ENCODE measurements at regions not wholly inside any gene's neighbourhood (a gene's known extent, or its start where the extent isn't known, plus 50 kb on each side); places are given as distances from the start of the nearest gene placed in this dataset.

DNA sequence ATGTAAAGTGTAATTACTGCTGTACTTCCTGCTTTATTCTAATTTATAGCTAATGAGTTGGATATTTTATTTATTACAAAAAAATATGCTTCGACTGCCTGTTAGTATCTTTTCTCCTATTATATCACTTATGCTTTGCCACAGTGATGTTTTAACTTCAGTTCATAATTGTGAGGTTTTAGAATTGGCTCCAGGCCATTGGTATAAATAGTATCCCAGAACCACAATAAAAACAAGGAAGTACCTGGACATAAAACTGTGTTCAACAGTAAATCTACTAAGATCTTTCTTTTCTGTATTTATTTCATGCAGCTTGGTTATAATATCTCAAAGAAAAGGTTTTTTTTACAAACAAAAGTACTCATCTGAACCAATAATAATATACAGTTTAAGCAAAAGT is 354.3 kb upstream of the CDH9 start:
- no peaks in the 10 kb centered on the region for H3K27me3 ChIP-seq (ENCODE audit: control insufficient read depth, insufficient read depth, low read length)
- no peak for FAIRE-seq
- H3K27ac ChIP-seq (ENCODE audit: low read depth in 2 of 2, low read length in 2 of 2) = no peak overlapping the region
- H3K9ac ChIP-seq (ENCODE audit: low read length in 3 of 3) = no peak overlapping the region
- no peak for TF ChIP-seq CTCF (IDR thresholded peaks at IDR 0.05; ENCODE audit: borderline replicate concordance, extremely low read depth, insufficient read depth)
- no peaks in the 10 kb centered on the region for H3K9me3 ChIP-seq (ENCODE audit: control insufficient read depth in 2 of 3, insufficient read depth in 1 of 3, low read length in 3 of 3)
- H3K4me3 ChIP-seq (ENCODE audit: low read length in 3 of 3) = no peak overlapping the region
- intact Hi-C loops (cut with DNase I) = no loop called here
- no peak for DNase-seq
- no peaks in the 10 kb centered on the region for H3K36me3 ChIP-seq (ENCODE audit: control insufficient read depth in 2 of 3, insufficient read depth in 3 of 3, low read length in 3 of 3)
- no peaks in the 10 kb centered on the region for H3K4me1 ChIP-seq (ENCODE audit: control insufficient read depth in 2 of 3, insufficient read depth in 2 of 3, low read depth in 1 of 3, low read length in 3 of 3)

- Histone ChIP-seq H3K4me1 (ENCODE audit: control insufficient read depth in 2 of 3, insufficient read depth in 2 of 3, low read depth in 1 of 3, low read length in 3 of 3) (no peaks in the 10 kb centered on the region), H3K4me3 (ENCODE audit: low read length in 3 of 3) (no peak overlapping the region), H3K36me3 (ENCODE audit: control insufficient read depth in 2 of 3, insufficient read depth in 3 of 3, low read length in 3 of 3) (no peaks in the 10 kb centered on the region), H3K27me3 (ENCODE audit: control insufficient read depth, insufficient read depth, low read length) (no peaks in the 10 kb centered on the region), H3K9me3 (ENCODE audit: control insufficient read depth in 2 of 3, insufficient read depth in 1 of 3, low read length in 3 of 3) (no peaks in the 10 kb centered on the region), H3K27ac (ENCODE audit: low read depth in 2 of 2, low read length in 2 of 2) (no peak overlapping the region), H3K9ac (ENCODE audit: low read length in 3 of 3) (no peak overlapping the region)
- FAIRE-seq (no peak), DNase-seq (no peak)
- intact Hi-C loops (cut with DNase I) = no loop called here
- no peak for TF ChIP-seq CTCF (IDR thresholded peaks at IDR 0.05; ENCODE audit: borderline replicate concordance, extremely low read depth, insufficient read depth)
These were observed 351.3 kb upstream of the CDH9 start for GRCh38 chr5:27389696-27390095.

GRCh38 chr5:27388755-27389154 is 350.4 kb upstream of the CDH9 start:
- no peaks in the 10 kb centered on the region for H3K27me3 ChIP-seq (ENCODE audit: control insufficient read depth, insufficient read depth, low read length)
- no peak overlapping the region for H3K9ac ChIP-seq (ENCODE audit: low read length in 3 of 3)
- H3K27ac ChIP-seq (ENCODE audit: low read depth in 2 of 2, low read length in 2 of 2) = no peak overlapping the region
- peak; percentile 84 for FAIRE-seq
- no peaks in the 10 kb centered on the region for H3K4me1 ChIP-seq (ENCODE audit: control insufficient read depth in 2 of 3, insufficient read depth in 2 of 3, low read depth in 1 of 3, low read length in 3 of 3)
- no peaks in the 10 kb centered on the region for H3K36me3 ChIP-seq (ENCODE audit: control insufficient read depth in 2 of 3, insufficient read depth in 3 of 3, low read length in 3 of 3)
- H3K4me3 ChIP-seq (ENCODE audit: low read length in 3 of 3) = peak overlapping the region in 1 of 3 donors; percentile 11
- intact Hi-C loops (cut with DNase I) = no loop called here
- H3K9me3 ChIP-seq (ENCODE audit: control insufficient read depth in 2 of 3, insufficient read depth in 1 of 3, low read length in 3 of 3) = no peaks in the 10 kb centered on the region
- DNase-seq = peak in 2 of 5 donors; percentile 21
- no peak for TF ChIP-seq CTCF (IDR thresholded peaks at IDR 0.05; ENCODE audit: borderline replicate concordance, extremely low read depth, insufficient read depth)

DNA sequence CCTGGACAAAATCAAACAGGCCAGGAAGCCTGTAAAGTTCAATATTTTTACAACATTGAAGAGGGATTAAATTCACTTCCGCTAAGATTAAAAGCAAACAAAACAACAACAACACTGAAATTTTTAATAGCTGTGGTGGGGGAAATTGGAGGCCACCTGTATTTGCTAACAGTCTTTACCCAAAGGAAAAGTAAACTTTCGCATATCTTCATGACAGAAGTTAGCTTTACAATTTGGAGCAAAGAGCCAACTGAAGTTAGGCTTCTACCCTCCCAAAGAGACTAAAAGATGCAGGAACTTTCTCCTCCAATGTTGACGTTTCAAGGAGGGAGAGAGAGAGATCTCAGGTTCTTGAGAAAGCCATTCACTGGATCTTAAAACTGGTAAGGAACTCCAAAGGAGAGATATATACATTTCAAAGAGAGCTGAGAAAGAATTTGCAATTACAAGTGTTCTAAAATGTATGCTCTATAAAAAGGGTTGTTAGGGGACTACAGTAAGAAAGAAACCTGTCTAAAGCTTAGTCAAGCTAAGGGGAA is 349.2 kb upstream of the CDH9 start:
- no peak overlapping the region for H3K4me3 ChIP-seq (ENCODE audit: low read length in 3 of 3)
- no peak overlapping the region for H3K9ac ChIP-seq (ENCODE audit: low read length in 3 of 3)
- H3K27ac ChIP-seq (ENCODE audit: low read depth in 2 of 2, low read length in 2 of 2) = no peak overlapping the region
- no peaks in the 10 kb centered on the region for H3K9me3 ChIP-seq (ENCODE audit: control insufficient read depth in 2 of 3, insufficient read depth in 1 of 3, low read length in 3 of 3)
- intact Hi-C loops (cut with DNase I) = no loop called here
- no peak for FAIRE-seq
- no peaks in the 10 kb centered on the region for H3K36me3 ChIP-seq (ENCODE audit: control insufficient read depth in 2 of 3, insufficient read depth in 3 of 3, low read length in 3 of 3)
- H3K27me3 ChIP-seq (ENCODE audit: control insufficient read depth, insufficient read depth, low read length) = no peaks in the 10 kb centered on the region
- no peaks in the 10 kb centered on the region for H3K4me1 ChIP-seq (ENCODE audit: control insufficient read depth in 2 of 3, insufficient read depth in 2 of 3, low read depth in 1 of 3, low read length in 3 of 3)
- TF ChIP-seq CTCF (IDR thresholded peaks at IDR 0.05; ENCODE audit: borderline replicate concordance, extremely low read depth, insufficient read depth) = no peak
- no peak for DNase-seq
